SKM-1 treated with dmso at 0.1 percent for 144 hours (cell line): ENCODE measurements at regions not wholly inside any gene's neighbourhood (a gene's known extent, or its start where the extent isn't known, plus 50 kb on each side); places are given as distances from the start of the nearest gene placed in this dataset.

Experiments
- DNase-seq: peaks from one replicate; lab custom pipeline; 2025; ENCODE audit not compliant: unreplicated experiment; lab: John Stamatoyannopoulos, UW

- DNase-seq: no peak
Measured at GRCh38 chr2:16127958-16128357, 187.6 kb downstream of the MYCN start.

- DNase-seq: no peak
Measured at GRCh38 chr2:16127276-16127940, 187.1 kb downstream of the MYCN start.

GRCh38 chr2:16126517-16127275 lies 186.3 kb downstream of the MYCN start:
- no peak for DNase-seq

GRCh38 chr2:16125614-16126516 lies 185.5 kb downstream of the MYCN start:
- no peak for DNase-seq

GRCh38 chr2:16124881-16125613 lies 184.7 kb downstream of the MYCN start:
- no peak for DNase-seq

- no peak for DNase-seq
Measured at GRCh38 chr2:16123856-16124780, 183.8 kb downstream of the MYCN start.

GRCh38 chr2:16123421-16123820 lies 183.1 kb downstream of the MYCN start:
- DNase-seq: no peak

GRCh38 chr2:16122556-16122955 lies 182.2 kb downstream of the MYCN start:
- DNase-seq: no peak

- no peak for DNase-seq
Measured at GRCh38 chr2:16121986-16122390, 181.6 kb downstream of the MYCN start.

- no peak for DNase-seq
Measured at GRCh38 chr2:16121231-16121985, 181.1 kb downstream of the MYCN start.

GRCh38 chr2:16120591-16121180 lies 180.3 kb downstream of the MYCN start:
- DNase-seq: no peak

- no peak for DNase-seq
Measured at GRCh38 chr2:16119741-16120140, 179.4 kb downstream of the MYCN start.

- DNase-seq: no peak
Measured at GRCh38 chr2:16118611-16119590, 178.6 kb downstream of the MYCN start.

GRCh38 chr2:16117791-16118610 lies 177.7 kb downstream of the MYCN start:
- DNase-seq: no peak

- DNase-seq: no peak
Measured at GRCh38 chr2:16117021-16117700, 176.8 kb downstream of the MYCN start.
